H1 (cell line): ENCODE measurements at regions not wholly inside any gene's neighbourhood (a gene's known extent, or its start where the extent isn't known, plus 50 kb on each side); places are given as distances from the start of the nearest gene placed in this dataset.

Source experiments
- CTCF ChIA-PET: fragments of 300-600 bp; sonication (Branson Sonifier 250); formaldehyde crosslinking; loops from one replicate; lab custom pipeline; 2021; ENCODE audit not compliant: partially characterized antibody; lab: Charles Lee
- POLR2A ChIA-PET: fragments of 300-600 bp; sonication (Branson Sonifier 250); formaldehyde crosslinking; loops from one replicate; lab custom pipeline; 2021; ENCODE audit warnings: inconsistent platforms; ENCODE audit not compliant: partially characterized antibody; lab: Charles Lee
- DNase-seq, 2 experiments: peaks; one replicate each; pipeline versions ENCODE4 v3.0.0 to v3.0.0-alpha.2; 2010 to 2022; ENCODE audit warnings: low spot score in 2 of 2, low read depth in 1 of 2, mixed read lengths in 1 of 2
- FAIRE-seq: peaks from 2 replicates; lab custom pipeline; 2011; peaks lifted over from hg19 to GRCh38; lab: Jason Lieb, UNC
- H2AFZ ChIP-seq: 2 replicates; pipeline ENCODE4 v1.8.1; 2012; ENCODE audit warnings: low read length, inconsistent platforms
- H2AK5ac ChIP-seq: 2 replicates; pipeline ENCODE4 v1.6.1; 2013; ENCODE audit warnings: low read depth, low read length
- H2BK120ac ChIP-seq: replicated peaks from 2 replicates; pipeline ENCODE3; 2013; ENCODE audit warnings: low read depth, low read length, inconsistent platforms
- H2BK12ac ChIP-seq: 2 replicates; pipeline ENCODE4 v1.6.1; 2013; ENCODE audit warnings: low read depth, low read length
- H2BK15ac ChIP-seq: 2 replicates; pipeline ENCODE4 v1.6.1; 2013; ENCODE audit warnings: low read length
- H2BK20ac ChIP-seq: 2 replicates; pipeline ENCODE4 v1.6.1; 2013; ENCODE audit warnings: low read length
- H2BK5ac ChIP-seq: 2 replicates; pipeline ENCODE4 v1.6.1; 2013; ENCODE audit warnings: low read depth, low read length
- H3K14ac ChIP-seq: 2 replicates; pipeline ENCODE4 v1.6.1; 2013; ENCODE audit warnings: inconsistent platforms; ENCODE audit not compliant: insufficient read length
- H3K18ac ChIP-seq: 2 replicates; pipeline ENCODE4 v1.6.1; 2013; ENCODE audit warnings: low read length; ENCODE audit errors: extremely low read depth
- H3K23ac ChIP-seq: 2 replicates; pipeline ENCODE4 v1.6.1; 2013; ENCODE audit warnings: inconsistent platforms; ENCODE audit not compliant: insufficient read length
- H3K23me2 ChIP-seq: 2 replicates; pipeline ENCODE4 v1.6.1; 2013; ENCODE audit warnings: low read depth, low read length
- H3K27ac ChIP-seq: 2 replicates; pipeline ENCODE4 v1.6.1; 2011; ENCODE audit warnings: low read depth, low read length, inconsistent platforms
- H3K27me3 ChIP-seq, 4 experiments: replicated peaks in 1 of 4; 1 replicate in 1 of 4; 2 replicates in 3 of 4; pipeline versions ENCODE4 v1.6.1 to v1.8.1; 2011 to 2013; ENCODE audit warnings: low read length in 3 of 4, mild to moderate bottlenecking in 3 of 4, inconsistent platforms in 2 of 4, mixed read lengths in 2 of 4, moderate library complexity in 1 of 4; ENCODE audit not compliant: control insufficient read depth in 3 of 4, insufficient read depth in 3 of 4; ENCODE audit errors: extremely low read depth in 1 of 4
- H3K36me3 ChIP-seq, 4 experiments: 2 replicates each; pipeline versions ENCODE4 v1.6.1 to v1.8.1; 2011 to 2013; ENCODE audit warnings: mild to moderate bottlenecking in 4 of 4, low read length in 3 of 4, moderate library complexity in 2 of 4, control low read depth in 1 of 4, inconsistent platforms in 1 of 4; ENCODE audit not compliant: insufficient read depth in 4 of 4, control insufficient read depth in 2 of 4
- H3K4ac ChIP-seq: replicated peaks from 2 replicates; pipeline ENCODE3; 2013; ENCODE audit warnings: low read length, low read depth, mixed read lengths, inconsistent platforms; ENCODE audit not compliant: insufficient read length
- H3K4me1 ChIP-seq, 4 experiments: replicated peaks in 1 of 4; 1 replicate in 1 of 4; 2 replicates in 3 of 4; pipeline versions ENCODE4 v1.6.1 to v1.8.1; 2011 to 2013; ENCODE audit warnings: low read length in 3 of 4, inconsistent platforms in 2 of 4, mixed read lengths in 1 of 4; ENCODE audit not compliant: insufficient read depth in 4 of 4, control insufficient read depth in 3 of 4
- H3K4me2 ChIP-seq, 2 experiments: 2 replicates each; pipeline versions ENCODE4 v1.6.1 to v1.8.1; 2011 to 2013; ENCODE audit warnings: low read depth in 2 of 2, low read length in 2 of 2, control low read depth in 1 of 2, inconsistent platforms in 1 of 2, mild to moderate bottlenecking in 1 of 2; ENCODE audit not compliant: insufficient read depth in 1 of 2
- H3K4me3 ChIP-seq, 4 experiments: fragments of 200-600, 300-600 bp in 1 of 4; sonication (generic), shearing (Covaris generic), sonication (Bioruptor Twin) in 1 of 4; 2 replicates each; pipeline versions ENCODE4 v1.5.1 to v1.8.1; 2011 to 2016; ENCODE audit warnings: low read length in 4 of 4, low read depth in 3 of 4, control low read depth in 2 of 4, inconsistent platforms in 2 of 4, mild to moderate bottlenecking in 2 of 4, mixed read lengths in 1 of 4, moderate library complexity in 1 of 4; ENCODE audit not compliant: insufficient read depth in 2 of 4; ENCODE audit errors: extremely low read depth in 1 of 4
- H3K56ac ChIP-seq: replicated peaks from 2 replicates; pipeline ENCODE3; 2013; ENCODE audit warnings: low read depth, mild to moderate bottlenecking, mixed read lengths, low read length, inconsistent platforms; ENCODE audit not compliant: insufficient read length
- H3K79me1 ChIP-seq: 2 replicates; pipeline ENCODE4 v1.6.1; 2013; ENCODE audit warnings: low read depth, low read length, control low read depth
- H3K79me2 ChIP-seq, 2 experiments: 2 replicates each; pipeline versions ENCODE4 v1.6.1 to v1.8.1; 2012 to 2013; ENCODE audit warnings: low read length in 2 of 2, mild to moderate bottlenecking in 2 of 2, inconsistent platforms in 1 of 2; ENCODE audit not compliant: insufficient read depth in 2 of 2, control insufficient read depth in 1 of 2
- H3K9ac ChIP-seq, 4 experiments: replicated peaks in 1 of 4; 1 replicate in 1 of 4; 2 replicates in 3 of 4; pipeline versions ENCODE4 v1.6.1 to v1.8.1; 2011 to 2013; ENCODE audit warnings: low read depth in 3 of 4, low read length in 3 of 4, control low read depth in 2 of 4, mild to moderate bottlenecking in 2 of 4, moderate library complexity in 2 of 4, inconsistent platforms in 1 of 4; ENCODE audit errors: extremely low read depth in 1 of 4
- H3K9me3 ChIP-seq, 2 experiments: 2 replicates each; pipeline versions ENCODE4 v1.6.1 to v1.8.1; 2012 to 2013; ENCODE audit warnings: mild to moderate bottlenecking in 2 of 2, moderate library complexity in 2 of 2, control low read depth in 1 of 2, inconsistent platforms in 1 of 2, low read depth in 1 of 2, low read length in 1 of 2, mixed read lengths in 1 of 2; ENCODE audit not compliant: insufficient read depth in 2 of 2
- H4K20me1 ChIP-seq, 2 experiments: replicated peaks in 1 of 2; 2 replicates each; pipeline versions ENCODE3 to v1.8.1; 2011 to 2013; ENCODE audit warnings: inconsistent platforms in 2 of 2, low read length in 2 of 2, mild to moderate bottlenecking in 1 of 2; ENCODE audit not compliant: insufficient read depth in 2 of 2, control insufficient read depth in 1 of 2
- H4K5ac ChIP-seq: 2 replicates; pipeline ENCODE4 v1.6.1; 2013; ENCODE audit warnings: low read length, low read depth, mixed read lengths, inconsistent platforms; ENCODE audit not compliant: insufficient read length
- H4K8ac ChIP-seq: 2 replicates; pipeline ENCODE4 v1.8.0; 2013; ENCODE audit warnings: mild to moderate bottlenecking, moderate library complexity, low read length, inconsistent platforms; ENCODE audit not compliant: insufficient read depth; ENCODE audit errors: extremely low read depth
- H4K91ac ChIP-seq: replicated peaks from 2 replicates; pipeline ENCODE3; 2013; ENCODE audit warnings: low read length, mixed read lengths, inconsistent platforms; ENCODE audit not compliant: insufficient read length
- ATF2 ChIP-seq: IDR thresholded peaks from 2 replicates; pipeline ENCODE4 v1.6.1; 2012; ENCODE audit warnings: low read length, inconsistent platforms
- BACH1 ChIP-seq: IDR thresholded peaks from 2 replicates; pipeline ENCODE4 v1.6.1; 2012; ENCODE audit warnings: low read length, improper control_type of control experiment
- CBX8 ChIP-seq: fragments of 300-800, 300-1000 bp; sonication (generic); IDR thresholded peaks from 2 replicates; pipeline ENCODE4 v1.7.1; 2016; ENCODE audit warnings: low read depth, low read length, borderline replicate concordance
- CHD1 ChIP-seq: IDR thresholded peaks from 2 replicates; pipeline ENCODE4 v1.6.1; 2012; ENCODE audit warnings: low read depth, low read length, improper control_type of control experiment
- CHD2 ChIP-seq: IDR thresholded peaks from 2 replicates; pipeline ENCODE4 v1.6.1; 2012; ENCODE audit warnings: low read length, improper control_type of control experiment
- KDM5A ChIP-seq: fragments of 200-600 bp; IDR thresholded peaks from 2 replicates; pipeline ENCODE4 v1.7.1; 2012; ENCODE audit warnings: mild to moderate bottlenecking, low read length, inconsistent platforms, mixed read lengths
- POLR2A ChIP-seq, 2 experiments: IDR thresholded peaks; 1 replicate in 1 of 2; 2 replicates in 1 of 2; pipeline ENCODE4 v1.6.1; 2011; ENCODE audit warnings: low read depth in 2 of 2, low read length in 2 of 2, mild to moderate bottlenecking in 2 of 2; ENCODE audit errors: control extremely low read depth in 1 of 2
- RBBP5 ChIP-seq: IDR thresholded peaks from 2 replicates; pipeline ENCODE4 v1.7.1; 2012; ENCODE audit warnings: low read depth, mild to moderate bottlenecking, inconsistent platforms, low read length, moderate library complexity, borderline replicate concordance
- RXRA ChIP-seq: IDR thresholded peaks from 2 replicates; pipeline ENCODE4 v1.6.1; 2011; ENCODE audit warnings: low read depth, mild to moderate bottlenecking, low read length, moderate library complexity; ENCODE audit not compliant: insufficient read depth
- TAF1 ChIP-seq: IDR thresholded peaks from 2 replicates; pipeline ENCODE4 v1.6.1; 2011; ENCODE audit warnings: mild to moderate bottlenecking, low read depth, low read length
- TCF12 ChIP-seq: IDR thresholded peaks from 2 replicates; pipeline ENCODE4 v1.6.1; 2011; ENCODE audit warnings: low read depth, mild to moderate bottlenecking, low read length
- WGBS, 2 experiments: shearing (Covaris generic) in 1 of 2; methylation state at CpG; one replicate each; pipeline versions ENCODE4 v1.1.6 to v1.1.7; 2013 to 2015; ENCODE audit warnings: low lambda C conversion rate in 2 of 2, mixed read lengths in 2 of 2, inconsistent platforms in 1 of 2, low coverage in 1 of 2, missing lambda C conversion rate in 1 of 2; ENCODE audit not compliant: insufficient replicate concordance in 2 of 2, insufficient coverage in 1 of 2, insufficient read length in 1 of 2; ENCODE audit errors: extremely low coverage in 1 of 2, missing lambda C conversion rate in 1 of 2; 5-methylcytosine and 5-hydroxymethylcytosine counted together
- TF ChIP-seq, protein P1 (sequence below), 3 experiments: IDR thresholded peaks; 1 replicate in 2 of 3; 2 replicates in 1 of 3; pipeline versions ENCODE4 v1.5.1 to v1.6.1; 2011; ENCODE audit warnings: low read length in 3 of 3, mild to moderate bottlenecking in 3 of 3, inconsistent platforms in 2 of 3, low read depth in 1 of 3, moderate library complexity in 1 of 3; ENCODE audit not compliant: insufficient read depth in 1 of 3; ENCODE audit errors: control extremely low read depth in 1 of 3

DNA sequence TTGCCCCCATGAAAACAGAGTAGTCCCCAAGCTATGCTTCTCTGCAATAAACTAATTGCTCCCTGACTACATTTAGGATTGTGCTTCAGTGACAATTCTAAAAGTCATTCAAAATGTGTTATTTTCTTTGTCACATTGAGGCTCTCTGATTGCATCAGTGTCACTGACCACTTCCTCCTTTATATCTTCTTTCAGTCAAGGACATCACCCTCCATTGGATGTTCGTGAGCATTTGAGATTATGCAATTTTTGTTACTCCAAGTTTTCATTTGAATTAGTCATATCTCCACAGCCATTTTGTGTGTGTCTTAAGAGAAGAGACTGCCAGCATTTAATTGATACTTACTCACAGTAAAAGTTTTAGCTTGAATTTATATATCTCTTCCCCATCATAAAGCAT is 780.8 kb upstream of the GCFC2 start:
- Histone ChIP-seq H2BK12ac (no peak overlapping the region), H2AFZ (no peak overlapping the region), H2BK5ac (no peak overlapping the region), H3K23ac (no peak overlapping the region), H2BK120ac (no peak overlapping the region), H3K27ac (no peak overlapping the region), H3K9ac (no peak overlapping the region), H2AK5ac (no peak overlapping the region), H3K14ac (no peak overlapping the region), H3K4me3 (no peak overlapping the region), H3K18ac (no peak overlapping the region), H4K5ac (no peak overlapping the region), H3K9me3 (no peaks in the 10 kb centered on the region), H4K8ac (no peak overlapping the region), H3K4ac (no peak overlapping the region), H4K20me1 (no peaks in the 10 kb centered on the region), H2BK15ac (no peak overlapping the region), H3K36me3 (no peaks in the 10 kb centered on the region), H3K56ac (no peak overlapping the region), H4K91ac (no peak overlapping the region), H2BK20ac (no peak overlapping the region), H3K4me2 (no peak overlapping the region), H3K79me1 (no peaks in the 10 kb centered on the region), H3K79me2 (no peaks in the 10 kb centered on the region), H3K23me2 (no peaks in the 10 kb centered on the region), H3K4me1 (no peaks in the 10 kb centered on the region), H3K27me3 (peaks cover 0 to 1% (median 0%) of the 10 kb centered on the region in 4 experiments; a peak in 1 of 7 replicates)
- ChIA-PET POLR2A (no interaction called here), CTCF (interaction anchor here (1.8 kb wide), 1 partner anchor 20 kb away, joined by 4 read pairs; no protein-coding TSS in a partner anchor)
- WGBS, 2 experiments: 95% methylated on average over 1 of the region's 1 CpG; no CpG with 5 or more reads in 1 of the 2 experiments
- FAIRE-seq (no peak), DNase-seq (no peak)
- no peak for TF ChIP-seq CHD2
- no peak for TF ChIP-seq CHD1
- no peak for TF ChIP-seq POLR2A (IDR thresholded peaks at IDR 0.05; ENCODE audit: control extremely low read depth in 1 of 2, low read depth in 2 of 2, low read length in 2 of 2)
- no peak for TF ChIP-seq ATF2
- TF ChIP-seq KDM5A: no peak
- TF ChIP-seq, protein P1, sequence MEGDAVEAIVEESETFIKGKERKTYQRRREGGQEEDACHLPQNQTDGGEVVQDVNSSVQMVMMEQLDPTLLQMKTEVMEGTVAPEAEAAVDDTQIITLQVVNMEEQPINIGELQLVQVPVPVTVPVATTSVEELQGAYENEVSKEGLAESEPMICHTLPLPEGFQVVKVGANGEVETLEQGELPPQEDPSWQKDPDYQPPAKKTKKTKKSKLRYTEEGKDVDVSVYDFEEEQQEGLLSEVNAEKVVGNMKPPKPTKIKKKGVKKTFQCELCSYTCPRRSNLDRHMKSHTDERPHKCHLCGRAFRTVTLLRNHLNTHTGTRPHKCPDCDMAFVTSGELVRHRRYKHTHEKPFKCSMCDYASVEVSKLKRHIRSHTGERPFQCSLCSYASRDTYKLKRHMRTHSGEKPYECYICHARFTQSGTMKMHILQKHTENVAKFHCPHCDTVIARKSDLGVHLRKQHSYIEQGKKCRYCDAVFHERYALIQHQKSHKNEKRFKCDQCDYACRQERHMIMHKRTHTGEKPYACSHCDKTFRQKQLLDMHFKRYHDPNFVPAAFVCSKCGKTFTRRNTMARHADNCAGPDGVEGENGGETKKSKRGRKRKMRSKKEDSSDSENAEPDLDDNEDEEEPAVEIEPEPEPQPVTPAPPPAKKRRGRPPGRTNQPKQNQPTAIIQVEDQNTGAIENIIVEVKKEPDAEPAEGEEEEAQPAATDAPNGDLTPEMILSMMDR (IDR thresholded peaks at IDR 0.05; ENCODE audit: control extremely low read depth in 1 of 3, insufficient read depth in 1 of 3, low read depth in 1 of 3, low read length in 3 of 3): no peak
- no peak for TF ChIP-seq TAF1
- no peak for TF ChIP-seq RBBP5
- no peak for TF ChIP-seq RXRA
- TF ChIP-seq TCF12: no peak
- TF ChIP-seq CBX8: no peak
- TF ChIP-seq BACH1: no peak
